Left cardiac atrium (tissue), 4 donors: ENCODE measurements at regions not wholly inside any gene's neighbourhood (a gene's known extent, or its start where the extent isn't known, plus 50 kb on each side); places are given as distances from the start of the nearest gene placed in this dataset.

ENCODE experiments used
- ATAC-seq, 2 donors: fragments of 200-7000 bp; cut with Tn5 transposase; one replicate each; pipeline ENCODE4 v1.9.1; 2020; ENCODE audit warnings: mild to moderate bottlenecking in 2 of 2, moderate library complexity in 2 of 2
- DNase-seq: peaks from one replicate; pipeline ENCODE4 v3.0.0-alpha.2; 2020
- intact Hi-C, 2 donors: fragments of 100-400 bp; cut with DNase I; formaldehyde crosslinking; loops; one replicate each; pipeline versions ENCODE4 v1.14.1 to v1.15.1; 2022 to 2023
- donor health status: DM: no; HTN: yes; CAD: no.
- donor health status: DM: no; HTN: yes; CAD: no; lungs with severe emphysema.
- donor health status: DM: yes; HTN: yes; CAD: no.
- donor health status: Dilated cardiomyopathy.

- DNase-seq: no peak
- intact Hi-C loops: no loop called here
- no peak for ATAC-seq
Observed at GRCh38 chr1:217373761-217374701, 256.9 kb downstream of the GPATCH2 start.

DNA sequence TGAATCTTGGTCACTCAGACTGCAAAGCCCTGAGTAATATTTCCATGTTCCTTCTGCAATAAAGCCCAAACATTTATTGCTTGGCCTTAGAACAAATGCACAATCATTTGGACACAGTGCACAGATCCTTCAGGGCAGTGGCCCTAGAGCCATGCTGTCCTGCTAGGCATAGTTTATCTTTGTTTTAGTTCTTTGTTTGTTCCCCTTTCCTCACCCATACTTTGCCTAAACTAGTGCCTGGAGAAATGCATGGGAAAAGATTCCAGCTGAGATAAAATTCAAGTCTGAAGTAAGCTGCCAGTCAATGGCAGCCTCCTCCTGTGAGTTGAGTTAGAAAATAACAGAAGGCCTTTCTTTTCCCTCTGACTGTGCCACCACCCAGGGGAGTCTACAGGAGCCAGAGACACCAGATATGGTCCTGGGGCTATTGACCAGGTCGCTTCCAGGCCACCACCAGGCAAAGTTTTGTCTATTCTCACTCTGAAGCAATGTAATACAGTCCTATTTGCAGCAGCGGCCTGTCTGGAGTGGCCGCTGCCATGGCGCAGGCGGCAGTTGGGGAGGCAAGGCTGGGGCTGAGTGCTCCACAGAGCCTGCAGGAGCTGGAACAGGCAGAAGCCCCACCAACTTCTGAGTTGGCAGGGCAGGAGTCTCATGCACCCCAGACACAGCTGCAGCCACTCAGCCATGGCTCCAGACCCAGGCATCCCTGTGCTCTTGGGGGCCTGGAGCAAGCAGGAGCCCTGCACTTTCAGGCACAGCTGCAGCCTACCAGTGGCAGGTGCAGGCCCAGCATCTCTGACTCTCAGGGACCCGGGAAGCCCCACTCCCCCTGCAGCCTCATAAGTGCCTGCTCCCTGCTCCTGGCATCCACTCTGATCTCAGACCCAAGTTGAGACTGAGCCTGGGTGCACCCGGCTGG, 258.6 kb downstream of the GPATCH2 start:
- ATAC-seq (no peak), DNase-seq (no peak)
- intact Hi-C loops: no loop called here

- ATAC-seq: no peak
- no peak for DNase-seq
- intact Hi-C loops: no loop called here
Observed at GRCh38 chr1:217370757-217371156, 260.1 kb downstream of the GPATCH2 start.

GRCh38 chr1:217369996-217370551, 260.8 kb downstream of the GPATCH2 start:
- ATAC-seq (no peak), DNase-seq (no peak)
- intact Hi-C loops: no loop called here

- ATAC-seq: no peak
- intact Hi-C loops: no loop called here
- DNase-seq: no peak
Observed at GRCh38 chr1:217369271-217369981, 261.5 kb downstream of the GPATCH2 start.

DNA sequence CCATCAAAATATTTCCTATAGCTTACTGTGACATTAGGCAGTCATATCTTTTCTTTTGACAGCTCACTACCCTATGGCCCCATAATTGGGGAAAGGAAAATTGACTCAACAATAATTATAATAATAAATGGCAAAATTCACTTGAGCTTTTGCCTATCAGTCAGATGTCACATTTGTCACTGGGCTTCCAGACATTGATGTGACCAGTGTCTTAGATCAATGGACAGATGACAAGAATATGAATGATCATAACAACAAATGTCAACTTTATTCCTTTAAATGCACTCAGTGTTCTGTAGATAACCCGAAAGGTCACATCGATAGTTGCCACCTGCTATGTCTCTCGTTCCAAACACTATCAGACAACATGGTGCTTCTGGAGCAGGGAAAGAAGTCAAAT, 266.7 kb downstream of the GPATCH2 start:
- no peak for ATAC-seq
- no peak for DNase-seq
- intact Hi-C loops: no loop called here

DNA sequence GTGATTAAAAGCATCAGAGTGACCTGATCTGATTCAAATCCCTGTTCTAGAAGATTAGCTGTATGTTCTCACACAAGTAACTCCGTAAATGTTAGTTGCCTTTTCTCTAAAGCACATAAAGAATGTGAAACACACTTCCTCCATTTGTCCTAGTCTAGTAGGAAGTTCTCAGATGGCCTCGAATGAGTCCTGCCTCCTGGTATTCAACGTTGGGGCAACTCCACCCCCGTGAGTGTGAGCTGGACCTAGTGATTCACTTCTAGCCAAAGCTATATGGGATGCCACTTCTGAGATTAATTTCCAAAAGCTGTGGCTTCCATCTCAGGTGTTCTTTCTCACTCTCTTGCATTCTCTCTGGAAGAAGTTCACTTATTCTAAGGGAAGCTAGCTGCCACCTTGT, 267.6 kb downstream of the GPATCH2 start:
- ATAC-seq: no peak
- intact Hi-C loops: no loop called here

GRCh38 chr1:217360510-217360909, 270.4 kb downstream of the GPATCH2 start:
- DNase-seq (no peak), ATAC-seq (no peak)
- intact Hi-C loops: no loop called here

More for the DNA sequence above, 267.6 kb downstream of the GPATCH2 start:
- DNase-seq: no peak

DNA sequence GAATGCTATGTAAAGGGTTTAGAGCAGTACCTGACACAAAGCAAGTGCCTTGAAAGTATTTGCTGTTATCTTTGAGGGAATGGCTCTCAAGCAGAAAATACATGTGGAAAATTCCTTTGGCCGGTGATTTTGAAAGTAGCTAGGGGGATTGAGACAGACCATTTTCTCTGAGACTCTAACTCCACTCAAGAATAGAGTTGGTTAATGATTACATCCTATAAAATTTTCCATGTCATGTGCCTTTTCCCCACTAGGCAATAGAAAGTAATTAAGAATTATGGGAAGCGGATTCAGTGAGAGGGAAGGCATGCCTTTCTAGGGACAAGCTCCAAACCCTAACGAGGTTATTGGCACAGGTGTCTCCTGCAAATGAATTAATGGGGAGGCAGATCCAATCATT, 276.0 kb downstream of the GPATCH2 start:
- intact Hi-C loops: no loop called here
- ATAC-seq (no peak), DNase-seq (no peak)

- DNase-seq (no peak), ATAC-seq (no peak)
- intact Hi-C loops: no loop called here
Observed at GRCh38 chr1:217348960-217349664, 281.8 kb downstream of the GPATCH2 start.

DNA sequence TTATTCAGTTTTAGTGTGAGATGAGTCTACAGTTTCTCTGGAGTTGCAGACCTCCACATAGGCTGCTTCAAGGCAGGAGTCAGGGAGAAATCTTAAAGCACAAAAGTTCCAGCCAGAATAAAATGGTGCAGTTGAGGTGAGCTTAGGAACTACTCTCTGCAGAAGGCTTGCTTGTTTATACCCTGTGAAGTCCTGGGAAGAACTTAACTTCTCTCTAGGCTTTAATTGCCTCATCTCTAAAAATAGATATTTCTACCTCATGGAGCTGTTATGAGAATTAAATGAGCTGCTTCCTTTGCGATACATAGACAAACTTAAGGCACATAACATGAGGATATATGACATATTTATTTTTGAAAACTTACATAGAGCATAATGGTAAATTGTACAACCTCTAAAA, 286.2 kb downstream of the GPATCH2 start:
- intact Hi-C loops: no loop called here
- ATAC-seq (no peak), DNase-seq (no peak)

GRCh38 chr1:217343907-217344306, 287.0 kb downstream of the GPATCH2 start:
- no peak for DNase-seq
- no peak for ATAC-seq
- intact Hi-C loops: no loop called here

DNA sequence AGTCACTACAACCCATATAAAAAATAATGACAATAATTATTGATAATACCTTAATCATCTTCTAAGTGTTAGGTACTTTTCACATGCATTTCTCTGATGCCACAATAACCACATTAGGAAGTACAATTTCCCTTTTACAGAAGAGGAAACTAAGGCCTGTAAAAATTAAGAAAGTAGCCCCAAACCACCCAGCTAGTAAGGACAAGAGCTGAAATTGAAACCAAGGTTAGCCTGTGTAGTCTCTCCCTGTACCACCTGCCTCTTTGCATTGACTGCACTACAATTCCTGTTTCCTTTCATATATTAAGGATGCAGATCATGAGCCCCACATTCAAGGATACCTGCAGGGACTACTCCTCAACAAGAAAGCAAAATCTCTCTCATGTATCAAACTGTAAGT, 288.8 kb downstream of the GPATCH2 start:
- intact Hi-C loops: no loop called here
- DNase-seq: no peak
- ATAC-seq: no peak

DNA sequence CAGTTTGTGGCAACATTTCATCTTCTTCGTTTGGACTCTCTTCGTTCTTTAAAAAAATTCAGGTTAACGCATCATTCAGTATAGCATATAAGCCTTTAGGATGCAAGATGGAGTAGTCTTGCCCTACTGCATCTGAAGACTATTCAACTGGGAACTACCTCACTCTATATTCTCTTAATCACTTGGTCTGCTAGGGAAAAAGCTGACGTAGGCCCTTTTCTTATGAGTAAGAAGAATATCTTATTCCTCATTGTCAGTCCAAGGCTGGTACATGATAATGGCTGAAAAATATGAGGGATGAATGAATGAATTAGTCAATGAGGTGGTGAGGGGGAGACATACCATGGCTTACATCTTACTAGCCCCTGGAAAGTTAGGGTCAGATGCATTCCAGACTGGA, 294.2 kb downstream of the GPATCH2 start:
- no peak for ATAC-seq

GRCh38 chr1:217333939-217334338, 297.0 kb downstream of the GPATCH2 start:
- ATAC-seq: peak in 1 of 2 donors; percentile 29

More for the DNA sequence above, 294.2 kb downstream of the GPATCH2 start:
- DNase-seq: no peak
- intact Hi-C loops: no loop called here

GRCh38 chr1:217332431-217333065, 298.3 kb downstream of the GPATCH2 start:
- intact Hi-C loops: no loop called here
- peak in 1 of 2 donors; percentile 42 for ATAC-seq
- peak; percentile 35 for DNase-seq

More at GRCh38 chr1:217333939-217334338, 297.0 kb downstream of the GPATCH2 start:
- no peak for DNase-seq
- intact Hi-C loops: no loop called here

DNA sequence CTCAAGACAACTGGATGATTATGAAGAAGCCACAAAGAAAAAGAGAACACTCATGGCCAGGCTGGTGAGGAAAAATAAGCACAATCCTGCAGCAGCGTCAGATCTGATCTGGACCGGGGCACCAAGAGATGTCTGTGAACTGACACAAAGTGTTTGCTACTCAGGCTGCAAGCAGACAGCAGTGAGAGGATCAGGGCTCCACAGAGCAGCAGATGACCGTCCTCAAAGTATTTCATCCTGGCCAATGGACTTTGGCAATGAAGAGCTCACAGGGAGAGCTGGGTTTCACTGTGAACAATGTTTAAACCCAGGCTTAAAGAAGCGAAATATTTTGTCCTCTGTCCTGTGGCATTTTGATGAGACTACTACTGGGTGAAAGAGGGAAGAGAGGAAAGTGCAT, 299.2 kb downstream of the GPATCH2 start:
- intact Hi-C loops: no loop called here
- ATAC-seq (peak; percentile 40 to 53), DNase-seq (no peak)

DNA sequence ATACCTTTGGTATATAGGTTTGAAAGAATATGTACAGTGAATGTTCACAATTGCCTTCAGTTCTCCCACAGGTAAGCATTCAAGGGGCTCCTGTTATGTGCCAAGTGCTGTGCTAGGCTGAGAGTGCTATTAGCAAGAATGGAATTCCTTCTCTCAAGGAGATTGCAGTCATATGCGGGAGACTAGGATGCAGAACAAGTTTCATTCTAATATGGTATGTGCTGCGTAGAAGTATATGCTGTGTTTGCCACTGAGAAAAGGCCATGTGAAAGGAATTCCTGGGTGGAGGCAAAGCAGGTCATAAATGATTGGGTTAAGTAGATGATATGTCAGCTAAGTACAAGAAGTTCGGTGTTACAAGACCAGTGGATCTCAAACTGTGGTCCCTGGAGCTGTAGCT, 303.0 kb downstream of the GPATCH2 start:
- intact Hi-C loops: no loop called here
- ATAC-seq (no peak), DNase-seq (no peak)
